Fibroblast of pulmonary artery (primary cell): ENCODE measurements at regions not wholly inside any gene's neighbourhood (a gene's known extent, or its start where the extent isn't known, plus 50 kb on each side); places are given as distances from the start of the nearest gene placed in this dataset.
"Not testable (repeated sequence)": the region's sequence is repeated elsewhere in the genome, so short reads cannot be mapped to it uniquely, and the experiment has no call there.

ENCODE experiments used
- DNase-seq: peaks from one replicate; pipeline ENCODE4 v3.0.0-alpha.2; 2010; ENCODE audit warnings: low read depth
- H3K4me3 ChIP-seq: replicated peaks from 2 replicates; pipeline ENCODE4 v1.5.1; 2011; ENCODE audit warnings: low read depth, mild to moderate bottlenecking, control low read depth, low read length, moderate library complexity
- CTCF ChIP-seq: IDR thresholded peaks from 2 replicates; pipeline ENCODE4 v1.5.1; 2011; ENCODE audit warnings: mild to moderate bottlenecking, control low read depth, low read length, inconsistent platforms; ENCODE audit errors: missing control alignments

GRCh38 chr19:27865927-27866777 lies 1346.8 kb downstream of the UQCRFS1 start:
- H3K4me3 ChIP-seq: no peak overlapping the region
- DNase-seq: no peak
- TF ChIP-seq CTCF: no peak

GRCh38 chr19:27861411-27861975 lies 1351.5 kb downstream of the UQCRFS1 start:
- no peak for TF ChIP-seq CTCF
- no peak for DNase-seq
- H3K4me3 ChIP-seq: no peak overlapping the region

GRCh38 chr19:27860309-27860934 lies 1352.5 kb downstream of the UQCRFS1 start:
- H3K4me3 ChIP-seq: no peak overlapping the region
- no peak for DNase-seq
- TF ChIP-seq CTCF: no peak

- no peak for DNase-seq
- no peak for TF ChIP-seq CTCF
- H3K4me3 ChIP-seq: no peak overlapping the region
These were observed 1353.3 kb downstream of the UQCRFS1 start for GRCh38 chr19:27859689-27860088.

DNA sequence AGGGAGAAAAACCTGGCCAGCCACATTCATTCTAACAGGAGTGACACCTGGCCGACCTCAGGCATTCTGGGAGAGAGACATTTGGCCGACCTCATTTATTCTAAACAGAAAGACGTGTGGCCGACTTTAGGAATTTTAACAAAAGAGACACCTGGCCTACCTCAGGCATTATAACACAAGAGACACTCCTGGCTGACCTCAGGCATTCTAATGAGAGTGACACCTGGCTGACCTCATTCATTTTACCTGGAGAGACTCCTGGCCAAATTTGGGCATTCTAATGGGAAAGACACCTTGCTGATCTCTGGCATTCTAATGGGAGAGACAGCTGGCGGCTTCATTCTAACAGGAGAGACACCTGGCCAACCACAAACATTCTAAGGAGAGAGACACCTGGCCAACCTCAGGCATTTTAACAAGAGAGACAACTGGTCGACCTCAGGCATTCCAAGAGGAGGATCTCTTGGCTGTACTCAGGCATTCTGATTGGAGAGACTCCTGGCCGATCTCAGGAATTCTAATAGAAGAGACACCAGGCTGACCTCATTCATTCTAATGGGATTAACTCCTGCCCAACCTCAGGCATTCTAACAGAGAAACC lies 1353.9 kb downstream of the UQCRFS1 start:
- no peak overlapping the region for H3K4me3 ChIP-seq
- TF ChIP-seq CTCF: no peak
- no peak for DNase-seq

- not testable (repeated sequence) for DNase-seq, H3K4me3 ChIP-seq
These were observed 1360.0 kb downstream of the UQCRFS1 start for GRCh38 chr19:27852931-27853330.

DNA sequence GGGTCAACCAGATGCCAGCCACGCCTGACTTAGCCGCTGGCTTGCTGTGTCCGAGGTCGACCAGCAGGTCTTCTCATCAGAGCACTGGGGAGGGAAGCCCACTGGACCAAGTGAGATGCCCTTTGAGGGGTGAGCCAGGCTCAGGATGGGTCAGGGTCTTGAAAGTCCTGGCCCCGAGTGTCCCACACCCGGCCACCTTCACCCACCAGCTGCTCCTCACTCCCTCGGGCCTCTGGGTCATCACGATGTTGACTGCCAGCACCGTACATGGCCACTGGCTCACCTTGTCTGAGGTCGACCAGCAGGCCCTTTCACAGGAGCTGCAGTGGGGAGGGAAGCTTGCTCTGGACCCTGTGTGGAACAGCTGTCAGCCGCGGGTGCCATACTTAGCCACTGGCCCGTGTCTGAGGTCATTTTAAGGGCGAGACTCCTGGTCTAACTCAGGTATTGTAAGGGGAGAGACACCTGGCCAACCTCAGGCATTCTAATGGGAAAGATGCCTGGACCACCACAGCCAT lies 1361.3 kb downstream of the UQCRFS1 start:
- no peak overlapping the region for H3K4me3 ChIP-seq
- DNase-seq: no peak
- TF ChIP-seq CTCF: no peak
